NT2/D1 (cell line): ENCODE measurements at regions not wholly inside any gene's neighbourhood (a gene's known extent, or its start where the extent isn't known, plus 50 kb on each side); places are given as distances from the start of the nearest gene placed in this dataset.

ENCODE experiments used
- DNase-seq: peaks from one replicate; pipeline ENCODE4 v3.0.0-alpha.2; 2011; ENCODE audit warnings: low read depth, low spot score
- H3K27me3 ChIP-seq: 2 replicates; pipeline ENCODE4 v1.6.0; 2011; ENCODE audit warnings: mild to moderate bottlenecking; ENCODE audit not compliant: insufficient read length, insufficient read depth
- H3K36me3 ChIP-seq: 2 replicates; pipeline ENCODE4 v1.6.1; 2011; ENCODE audit warnings: mild to moderate bottlenecking, low read length, mixed read lengths; ENCODE audit not compliant: insufficient read depth, insufficient read length
- H3K4me1 ChIP-seq: 2 replicates; pipeline ENCODE4 v1.5.1; 2011; ENCODE audit not compliant: insufficient read depth, insufficient read length
- H3K4me3 ChIP-seq: 2 replicates; pipeline ENCODE4 v1.5.1; 2011; ENCODE audit warnings: low read depth; ENCODE audit not compliant: insufficient read length
- H3K9ac ChIP-seq: 2 replicates; pipeline ENCODE4 v1.6.0; 2011; ENCODE audit warnings: low read depth; ENCODE audit not compliant: insufficient read length
- H3K9me3 ChIP-seq: 2 replicates; pipeline ENCODE4 v1.5.1; 2011; ENCODE audit warnings: mild to moderate bottlenecking, low read length; ENCODE audit not compliant: insufficient read depth
- SUZ12 ChIP-seq: IDR thresholded peaks from 2 replicates; pipeline ENCODE4 v1.6.1; 2011; ENCODE audit not compliant: insufficient read length, insufficient read depth; ENCODE audit errors: extremely low read depth
- YY1 ChIP-seq: IDR thresholded peaks from 2 replicates; pipeline ENCODE4 v1.6.1; 2011; ENCODE audit not compliant: insufficient read length, insufficient read depth
- ZNF274 ChIP-seq: IDR thresholded peaks from 2 replicates; pipeline ENCODE4 v1.6.1; 2011; ENCODE audit warnings: mild to moderate bottlenecking, low read depth, low read length

DNA sequence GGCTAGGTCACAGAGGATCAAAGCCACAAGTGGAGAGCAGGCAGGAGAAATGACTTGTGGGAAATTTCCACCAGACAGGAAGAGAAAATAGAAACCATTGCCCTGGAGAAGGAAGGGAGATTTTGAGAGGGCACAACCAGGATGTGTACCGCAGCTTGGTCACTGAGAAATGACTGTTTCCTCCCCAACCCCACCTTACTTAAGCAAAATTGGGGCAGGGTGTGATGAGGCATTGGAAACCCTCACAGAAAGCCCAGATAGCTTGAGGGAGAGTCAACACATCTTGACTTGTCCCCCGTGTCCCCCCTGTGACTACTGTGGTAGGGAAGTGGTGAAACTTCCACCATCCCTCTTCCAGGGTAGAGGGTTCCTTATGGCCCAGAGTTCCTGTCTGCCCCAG, 113.5 kb upstream of the FAM20A start:
- no peak overlapping the region for H3K9ac ChIP-seq
- no peak for DNase-seq
- no peak for TF ChIP-seq YY1
- no peak for TF ChIP-seq SUZ12
- TF ChIP-seq ZNF274: no peak

DNA sequence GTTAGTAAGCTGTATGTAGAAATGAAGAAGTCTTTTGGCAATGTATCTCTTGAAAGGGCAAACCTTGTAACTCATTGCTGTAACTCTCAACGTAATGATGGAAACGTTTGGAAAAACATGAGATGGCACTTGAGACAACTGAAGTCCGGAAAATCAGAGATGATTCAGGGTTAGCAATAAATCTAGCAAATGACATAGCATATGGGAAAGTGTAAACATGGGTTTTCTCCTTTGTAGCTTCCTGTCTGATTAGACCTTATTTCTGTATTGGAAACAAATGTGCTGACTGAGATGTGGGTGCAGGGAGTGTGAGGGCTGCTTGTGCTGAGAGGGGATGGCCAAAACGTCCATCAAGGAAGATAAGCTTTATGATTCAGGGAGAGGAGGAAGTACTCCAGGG, 110.7 kb upstream of the FAM20A start:
- no peak for TF ChIP-seq YY1
- TF ChIP-seq ZNF274: no peak
- no peak for TF ChIP-seq SUZ12
- no peak overlapping the region for H3K4me3 ChIP-seq
- peaks cover 4% of the 10 kb centered on the region for H3K4me1 ChIP-seq
- H3K9ac ChIP-seq: no peak overlapping the region
- no peaks in the 10 kb centered on the region for H3K9me3 ChIP-seq
- no peaks in the 10 kb centered on the region for H3K36me3 ChIP-seq
- no peak for DNase-seq
- no peaks in the 10 kb centered on the region for H3K27me3 ChIP-seq

More for the DNA sequence above, 113.5 kb upstream of the FAM20A start:
- Histone ChIP-seq H3K4me1 (no peaks in the 10 kb centered on the region), H3K9me3 (no peaks in the 10 kb centered on the region), H3K4me3 (no peak overlapping the region), H3K27me3 (no peaks in the 10 kb centered on the region), H3K36me3 (no peaks in the 10 kb centered on the region)

DNA sequence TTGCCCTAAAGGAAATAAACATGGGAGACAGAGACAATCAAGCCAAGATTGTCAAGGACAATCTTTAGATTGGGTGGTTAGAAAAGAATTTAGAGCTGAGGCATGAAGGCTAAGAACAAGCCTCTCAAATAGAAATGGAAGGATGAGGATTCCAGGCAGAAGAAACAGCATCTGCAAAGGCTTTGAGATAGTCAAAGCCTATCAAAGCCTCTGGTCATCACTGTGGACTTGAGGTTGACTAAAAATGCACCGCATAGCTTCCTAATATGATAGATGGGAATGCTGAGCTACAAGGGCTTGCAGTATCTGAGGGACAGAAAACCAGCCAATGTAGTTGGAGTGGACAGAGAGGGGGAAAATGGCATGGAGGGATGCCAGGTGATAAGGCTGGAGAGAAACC, 109.8 kb upstream of the FAM20A start:
- Histone ChIP-seq H3K27me3 (no peaks in the 10 kb centered on the region), H3K4me1 (peaks cover 4% of the 10 kb centered on the region), H3K4me3 (no peak overlapping the region), H3K36me3 (no peaks in the 10 kb centered on the region), H3K9ac (no peak overlapping the region), H3K9me3 (no peaks in the 10 kb centered on the region)
- DNase-seq: no peak
- TF ChIP-seq ZNF274: no peak
- no peak for TF ChIP-seq SUZ12
- TF ChIP-seq YY1: no peak

DNA sequence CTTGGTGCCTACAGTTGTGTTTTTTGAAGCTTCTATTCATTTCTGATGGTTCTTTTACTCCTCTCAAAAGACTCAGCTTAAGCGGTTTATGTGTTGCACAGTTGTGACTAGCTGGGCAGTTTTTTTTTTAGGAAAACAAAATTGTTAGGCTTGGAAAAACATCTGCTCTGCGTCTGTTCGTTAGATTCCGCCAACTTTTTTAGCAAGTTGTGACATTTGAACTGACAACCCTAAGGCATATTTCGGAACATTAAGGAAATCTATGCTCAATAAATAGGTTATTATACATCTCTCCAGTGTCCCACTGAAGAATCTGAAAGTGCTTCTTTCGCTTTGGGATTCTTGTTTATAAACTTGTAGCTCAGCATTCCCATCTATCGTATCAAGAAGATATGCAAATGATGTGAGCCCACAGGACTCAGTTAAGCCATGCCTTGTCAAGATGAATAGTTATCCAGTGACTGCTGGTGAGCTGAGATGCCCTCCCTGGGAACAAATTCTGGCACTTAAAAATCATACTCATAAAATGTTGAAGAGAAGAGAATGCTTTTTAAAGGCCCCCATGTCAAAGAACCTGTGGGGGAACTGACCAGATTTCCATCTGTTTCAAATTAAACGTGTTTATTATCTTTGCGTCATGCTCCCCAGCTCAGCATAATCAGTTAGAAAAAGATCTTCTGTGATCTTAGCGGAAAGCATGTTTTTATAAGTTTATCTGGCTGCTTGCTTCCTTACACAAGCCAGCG, 109.0 kb upstream of the FAM20A start:
- Histone ChIP-seq H3K27me3 (no peaks in the 10 kb centered on the region), H3K9ac (no peak overlapping the region), H3K4me3 (no peak overlapping the region), H3K36me3 (no peaks in the 10 kb centered on the region), H3K4me1 (peaks cover 4% of the 10 kb centered on the region), H3K9me3 (no peaks in the 10 kb centered on the region)
- TF ChIP-seq SUZ12: no peak
- no peak for TF ChIP-seq ZNF274
- no peak for TF ChIP-seq YY1
- no peak for DNase-seq

DNA sequence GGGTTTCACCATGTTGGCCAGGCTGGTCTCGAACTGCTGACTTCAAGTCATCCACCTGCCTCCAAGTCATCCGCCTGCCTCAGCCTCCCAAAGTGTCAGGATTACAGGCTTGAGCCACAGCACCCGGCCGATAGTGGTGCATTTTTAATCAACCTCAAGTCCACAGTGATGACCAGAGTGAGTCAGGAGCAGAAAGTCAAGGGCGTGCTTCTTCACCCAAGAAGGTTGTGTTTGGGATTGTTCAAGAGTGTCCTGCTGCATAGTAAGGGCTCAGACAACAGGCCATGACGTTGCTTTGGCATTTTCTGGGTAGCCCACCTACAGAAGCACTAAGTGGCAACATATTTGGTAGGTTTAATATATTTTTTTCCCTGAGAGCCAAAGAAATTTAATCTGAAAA, 108.3 kb upstream of the FAM20A start:
- H3K4me1 ChIP-seq: peaks cover 4% of the 10 kb centered on the region
- no peaks in the 10 kb centered on the region for H3K9me3 ChIP-seq
- TF ChIP-seq SUZ12 (no peak), ZNF274 (no peak), YY1 (no peak)
- H3K4me3 ChIP-seq: no peak overlapping the region
- no peak overlapping the region for H3K9ac ChIP-seq
- DNase-seq: no peak
- no peaks in the 10 kb centered on the region for H3K36me3 ChIP-seq
- H3K27me3 ChIP-seq: no peaks in the 10 kb centered on the region

DNA sequence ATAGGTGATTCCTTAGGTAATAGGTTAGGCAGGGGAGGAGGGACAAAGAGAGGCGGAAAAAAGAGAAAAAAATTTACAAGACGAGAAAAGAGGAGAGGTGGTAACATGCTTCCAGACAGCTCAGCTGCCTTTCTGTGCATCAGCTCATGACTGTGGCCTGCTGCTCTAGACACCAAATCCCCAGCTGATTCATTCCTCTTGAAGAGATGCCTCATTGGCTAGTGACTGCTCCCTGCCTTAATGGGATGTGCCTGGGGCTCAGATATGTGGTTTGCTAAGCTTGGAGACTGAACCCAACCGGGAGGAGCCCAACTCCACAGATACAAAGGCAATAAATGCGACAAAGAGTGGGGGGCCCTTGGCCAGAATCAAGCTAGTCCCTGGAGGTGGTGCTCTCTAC, 105.9 kb upstream of the FAM20A start:
- TF ChIP-seq SUZ12: no peak
- no peak for TF ChIP-seq YY1
- no peak for TF ChIP-seq ZNF274
- no peaks in the 10 kb centered on the region for H3K36me3 ChIP-seq
- no peak overlapping the region for H3K9ac ChIP-seq
- no peak for DNase-seq
- H3K4me1 ChIP-seq: peaks cover 4% of the 10 kb centered on the region
- H3K27me3 ChIP-seq: no peaks in the 10 kb centered on the region
- H3K9me3 ChIP-seq: no peaks in the 10 kb centered on the region
- no peak overlapping the region for H3K4me3 ChIP-seq

DNA sequence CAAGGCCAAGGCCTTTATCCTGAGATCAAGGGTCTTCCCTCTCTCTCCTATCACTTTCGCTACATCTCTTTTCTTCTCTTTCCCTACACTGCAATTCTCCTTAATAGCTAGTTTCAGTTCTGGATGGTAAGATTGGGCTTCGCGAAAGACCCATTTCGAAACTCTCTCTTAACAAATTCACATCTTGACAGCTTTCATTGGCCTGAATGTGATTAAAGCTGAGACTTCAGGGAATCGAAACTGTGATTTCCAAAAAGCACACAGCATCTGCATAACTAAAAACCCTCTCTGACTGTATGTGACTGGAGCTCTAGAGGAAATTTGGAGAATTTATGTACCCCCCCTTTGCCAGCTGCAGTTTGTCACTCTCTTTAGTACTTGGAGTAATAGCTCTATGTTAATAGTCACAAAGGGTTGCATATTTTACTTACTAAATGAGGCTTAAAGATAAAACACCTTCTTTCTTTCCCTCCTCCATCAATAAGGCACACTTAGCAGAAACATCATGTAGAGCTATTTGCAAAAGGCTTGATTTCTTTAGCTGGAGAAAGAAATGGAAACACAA, 105.3 kb upstream of the FAM20A start:
- H3K27me3 ChIP-seq: no peaks in the 10 kb centered on the region
- H3K4me1 ChIP-seq: peaks cover 4% of the 10 kb centered on the region
- no peaks in the 10 kb centered on the region for H3K9me3 ChIP-seq
- no peaks in the 10 kb centered on the region for H3K36me3 ChIP-seq
- no peak for DNase-seq
- TF ChIP-seq ZNF274 (no peak), SUZ12 (no peak), YY1 (no peak)
- H3K4me3 ChIP-seq: no peak overlapping the region
- no peak overlapping the region for H3K9ac ChIP-seq
